Breast epithelium (tissue), 3 donors: ENCODE measurements at regions not wholly inside any gene's neighbourhood (a gene's known extent, or its start where the extent isn't known, plus 50 kb on each side); places are given as distances from the start of the nearest gene placed in this dataset.

Experiments used
- POLR2AphosphoS5 ChIP-seq, 3 donors: sonication (generic); formaldehyde crosslinking; IDR thresholded peaks; one replicate each; pipeline ENCODE4 v1.6.1; 2017; ENCODE audit warnings: antibody characterized with exemption in 3 of 3
- TF ChIP-seq, protein P1 (sequence below), 3 donors: fragments of 450-650 bp; IDR thresholded peaks; one replicate each; pipeline ENCODE4 v1.5.1; 2016 to 2017; ENCODE audit warnings: antibody characterized with exemption in 3 of 3, mild to moderate bottlenecking in 3 of 3, moderate library complexity in 3 of 3

DNA sequence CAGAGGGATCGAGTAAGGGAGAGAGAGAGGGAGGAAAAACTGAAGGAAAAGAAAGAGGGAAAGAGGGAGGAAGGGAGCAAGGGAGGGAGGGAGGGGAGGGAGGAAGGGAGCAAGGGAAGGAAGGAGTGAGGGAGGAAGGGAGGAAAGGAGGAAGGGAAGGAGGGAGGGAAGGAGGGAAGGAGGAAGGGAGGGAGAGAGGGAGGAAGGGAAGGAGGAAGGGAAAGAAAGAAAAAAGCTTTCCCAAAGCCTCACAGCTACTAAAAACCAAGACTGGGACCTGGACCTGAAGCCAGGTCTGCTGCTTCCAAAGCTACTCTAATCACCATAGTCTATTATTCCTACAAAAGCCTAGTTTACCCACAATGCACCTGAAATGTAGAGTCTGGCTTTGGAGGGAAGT, 259.8 kb upstream of the WWC1 start:
- TF ChIP-seq, protein P1, sequence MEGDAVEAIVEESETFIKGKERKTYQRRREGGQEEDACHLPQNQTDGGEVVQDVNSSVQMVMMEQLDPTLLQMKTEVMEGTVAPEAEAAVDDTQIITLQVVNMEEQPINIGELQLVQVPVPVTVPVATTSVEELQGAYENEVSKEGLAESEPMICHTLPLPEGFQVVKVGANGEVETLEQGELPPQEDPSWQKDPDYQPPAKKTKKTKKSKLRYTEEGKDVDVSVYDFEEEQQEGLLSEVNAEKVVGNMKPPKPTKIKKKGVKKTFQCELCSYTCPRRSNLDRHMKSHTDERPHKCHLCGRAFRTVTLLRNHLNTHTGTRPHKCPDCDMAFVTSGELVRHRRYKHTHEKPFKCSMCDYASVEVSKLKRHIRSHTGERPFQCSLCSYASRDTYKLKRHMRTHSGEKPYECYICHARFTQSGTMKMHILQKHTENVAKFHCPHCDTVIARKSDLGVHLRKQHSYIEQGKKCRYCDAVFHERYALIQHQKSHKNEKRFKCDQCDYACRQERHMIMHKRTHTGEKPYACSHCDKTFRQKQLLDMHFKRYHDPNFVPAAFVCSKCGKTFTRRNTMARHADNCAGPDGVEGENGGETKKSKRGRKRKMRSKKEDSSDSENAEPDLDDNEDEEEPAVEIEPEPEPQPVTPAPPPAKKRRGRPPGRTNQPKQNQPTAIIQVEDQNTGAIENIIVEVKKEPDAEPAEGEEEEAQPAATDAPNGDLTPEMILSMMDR (IDR thresholded peaks at IDR 0.05): no peak
- no peak for TF ChIP-seq POLR2AphosphoS5 (IDR thresholded peaks at IDR 0.05)
